Left ventricle myocardium inferior (tissue), 1 donor: ENCODE measurements at regions not wholly inside any gene's neighbourhood (a gene's known extent, or its start where the extent isn't known, plus 50 kb on each side); places are given as distances from the start of the nearest gene placed in this dataset.

Experiments
- DNase-seq: peaks from one replicate; pipeline ENCODE4 v3.0.0-alpha.2; 2020
- H3K27ac ChIP-seq: fragments of 200-600 bp; replicated peaks from 2 replicates; pipeline ENCODE4 v1.8.0; 2021
- H3K27me3 ChIP-seq: fragments of 200-600 bp; 2 replicates; pipeline ENCODE4 v1.8.0; 2021; ENCODE audit warnings: low read depth
- H3K36me3 ChIP-seq: fragments of 200-600 bp; 2 replicates; pipeline ENCODE4 v1.8.0; 2021
- H3K4me1 ChIP-seq: fragments of 200-600 bp; 2 replicates; pipeline ENCODE4 v1.8.0; 2021
- H3K4me3 ChIP-seq: fragments of 200-600 bp; 2 replicates; pipeline ENCODE4 v1.8.0; 2021; ENCODE audit warnings: mild to moderate bottlenecking, moderate library complexity
- H3K9me3 ChIP-seq: fragments of 200-600 bp; replicated peaks from 2 replicates; pipeline ENCODE4 v1.8.0; 2021
- intact Hi-C: fragments of 100-400 bp; cut with micrococcal nuclease; formaldehyde crosslinking; loops from one replicate; pipeline ENCODE4 v1.11.0; 2022
- TF ChIP-seq, protein P1 (sequence below): fragments of 200-600 bp; IDR thresholded peaks from 2 replicates; pipeline ENCODE4 v1.8.0; 2021; ENCODE audit warnings: antibody characterized with exemption, mild to moderate bottlenecking, borderline replicate concordance
- donor health status: DM: no; HTN: yes; CAD: no; lungs with severe emphysema.

DNA sequence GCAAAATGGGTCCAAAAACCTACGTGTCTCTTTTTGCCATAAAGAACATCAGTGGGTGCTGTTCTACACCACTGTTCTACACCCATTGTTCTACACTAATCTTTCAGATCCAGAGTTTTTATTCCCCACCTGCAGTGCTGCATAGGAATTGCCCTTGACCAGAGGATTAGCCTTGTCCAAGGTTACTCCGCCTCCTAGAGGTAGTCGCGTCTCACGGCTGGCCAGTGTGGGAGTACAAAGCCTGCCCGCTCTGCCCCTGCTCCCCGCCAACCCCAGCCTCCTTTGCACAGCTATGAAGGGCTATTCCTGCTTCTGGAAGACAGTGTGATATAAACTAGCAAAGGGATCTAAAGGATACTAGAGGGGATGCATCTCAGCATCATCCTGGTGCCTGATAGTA lies 222.1 kb upstream of the LMCD1 start:
- no peaks in the 10 kb centered on the region for H3K9me3 ChIP-seq
- H3K4me3 ChIP-seq = no peak overlapping the region
- H3K27me3 ChIP-seq = no peaks in the 10 kb centered on the region
- no peaks in the 10 kb centered on the region for H3K36me3 ChIP-seq
- TF ChIP-seq, protein P1, sequence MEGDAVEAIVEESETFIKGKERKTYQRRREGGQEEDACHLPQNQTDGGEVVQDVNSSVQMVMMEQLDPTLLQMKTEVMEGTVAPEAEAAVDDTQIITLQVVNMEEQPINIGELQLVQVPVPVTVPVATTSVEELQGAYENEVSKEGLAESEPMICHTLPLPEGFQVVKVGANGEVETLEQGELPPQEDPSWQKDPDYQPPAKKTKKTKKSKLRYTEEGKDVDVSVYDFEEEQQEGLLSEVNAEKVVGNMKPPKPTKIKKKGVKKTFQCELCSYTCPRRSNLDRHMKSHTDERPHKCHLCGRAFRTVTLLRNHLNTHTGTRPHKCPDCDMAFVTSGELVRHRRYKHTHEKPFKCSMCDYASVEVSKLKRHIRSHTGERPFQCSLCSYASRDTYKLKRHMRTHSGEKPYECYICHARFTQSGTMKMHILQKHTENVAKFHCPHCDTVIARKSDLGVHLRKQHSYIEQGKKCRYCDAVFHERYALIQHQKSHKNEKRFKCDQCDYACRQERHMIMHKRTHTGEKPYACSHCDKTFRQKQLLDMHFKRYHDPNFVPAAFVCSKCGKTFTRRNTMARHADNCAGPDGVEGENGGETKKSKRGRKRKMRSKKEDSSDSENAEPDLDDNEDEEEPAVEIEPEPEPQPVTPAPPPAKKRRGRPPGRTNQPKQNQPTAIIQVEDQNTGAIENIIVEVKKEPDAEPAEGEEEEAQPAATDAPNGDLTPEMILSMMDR = no peak
- H3K27ac ChIP-seq = no peak overlapping the region
- intact Hi-C loops = no loop called here
- H3K4me1 ChIP-seq = peaks cover 20% of the 10 kb centered on the region
- no peak for DNase-seq

- Histone ChIP-seq H3K36me3 (no peaks in the 10 kb centered on the region), H3K9me3 (no peaks in the 10 kb centered on the region), H3K4me3 (no peak overlapping the region), H3K4me1 (peaks cover 20% of the 10 kb centered on the region), H3K27me3 (no peaks in the 10 kb centered on the region), H3K27ac (no peak overlapping the region)
- DNase-seq = no peak
- intact Hi-C loops = no loop called here
- TF ChIP-seq, protein P1 = no peak
These were observed 221.6 kb upstream of the LMCD1 start for GRCh38 chr3:8279886-8280550.

GRCh38 chr3:8282541-8283165 lies 219.0 kb upstream of the LMCD1 start:
- Histone ChIP-seq H3K27me3 (no peaks in the 10 kb centered on the region), H3K4me1 (peaks cover 20% of the 10 kb centered on the region), H3K4me3 (no peak overlapping the region), H3K36me3 (no peaks in the 10 kb centered on the region), H3K9me3 (no peaks in the 10 kb centered on the region), H3K27ac (peak overlapping the region; percentile 9)
- TF ChIP-seq, protein P1 = no peak
- DNase-seq = no peak
- intact Hi-C loops = no loop called here

DNA sequence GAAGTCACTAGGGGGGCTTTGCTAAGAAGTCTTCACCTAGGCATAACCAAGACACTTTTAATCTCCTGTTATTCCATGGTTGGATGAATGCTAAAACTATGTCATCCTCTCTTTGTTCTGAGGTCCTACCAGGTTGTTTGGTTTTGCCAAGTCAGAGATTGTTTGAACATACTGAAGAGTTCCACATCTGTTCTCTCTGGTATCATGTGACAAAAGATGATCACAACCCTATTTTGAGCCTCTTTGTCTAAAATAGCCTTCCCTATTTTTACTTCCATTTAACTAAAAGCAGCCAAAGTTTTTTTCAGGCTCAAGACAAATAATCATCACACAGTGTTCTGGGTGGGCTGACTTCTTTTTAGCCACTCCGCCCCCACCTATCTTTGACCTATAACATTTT lies 218.4 kb upstream of the LMCD1 start:
- TF ChIP-seq, protein P1 = no peak
- Histone ChIP-seq H3K27me3 (no peaks in the 10 kb centered on the region), H3K9me3 (no peaks in the 10 kb centered on the region), H3K36me3 (no peaks in the 10 kb centered on the region), H3K4me1 (peaks cover 20% of the 10 kb centered on the region), H3K27ac (peak overlapping the region; percentile 9), H3K4me3 (no peak overlapping the region)
- intact Hi-C loops = no loop called here
- no peak for DNase-seq

- H3K4me3 ChIP-seq = no peak overlapping the region
- no peaks in the 10 kb centered on the region for H3K27me3 ChIP-seq
- no peak overlapping the region for H3K27ac ChIP-seq
- H3K9me3 ChIP-seq = no peaks in the 10 kb centered on the region
- peaks cover 20% of the 10 kb centered on the region for H3K4me1 ChIP-seq
- TF ChIP-seq, protein P1 = no peak
- H3K36me3 ChIP-seq = no peaks in the 10 kb centered on the region
- intact Hi-C loops = no loop called here
- no peak for DNase-seq
These were observed 215.5 kb upstream of the LMCD1 start for GRCh38 chr3:8286086-8286485.
